HEK293 (cell line): ENCODE measurements at regions not wholly inside any gene's neighbourhood (a gene's known extent, or its start where the extent isn't known, plus 50 kb on each side); places are given as distances from the start of the nearest gene placed in this dataset.

ENCODE experiments used
- CTCF ChIA-PET: fragments of 350-600 bp; formaldehyde crosslinking; extraction: SDS; loops from one replicate; lab custom pipeline; 2021; ENCODE audit warnings: antibody characterized with exemption; lab: Yijun Ruan, JAX
- POLR2A ChIA-PET: fragments of 300-600 bp; formaldehyde crosslinking; extraction: SDS; loops from one replicate; lab custom pipeline; 2020; ENCODE audit warnings: antibody characterized with exemption, inconsistent platforms; lab: Yijun Ruan, JAX
- H3K27ac ChIP-seq: fragments of 200-500 bp; sonication (Bioruptor generic); 2 replicates; pipeline ENCODE4 v1.5.1; 2014; ENCODE audit warnings: low read depth, low read length, control low read depth, inconsistent platforms; ENCODE audit errors: extremely low read depth
- H3K36me3 ChIP-seq, 2 experiments: fragments of 200-500 bp in 1 of 2; sonication (Bioruptor generic) in 1 of 2; 1 replicate in 1 of 2; 2 replicates in 1 of 2; pipeline ENCODE4 v1.5.1; 2014 to 2017; ENCODE audit warnings: inconsistent platforms in 2 of 2, low read length in 2 of 2; ENCODE audit not compliant: control insufficient read depth in 2 of 2, insufficient read depth in 1 of 2
- H3K4me1 ChIP-seq: fragments of 200-500 bp; sonication (Bioruptor generic); 2 replicates; pipeline ENCODE4 v1.5.1; 2014; ENCODE audit warnings: mild to moderate bottlenecking, low read length, inconsistent platforms; ENCODE audit not compliant: control insufficient read depth, insufficient read depth
- H3K4me3 ChIP-seq: 2 replicates; pipeline ENCODE4 v1.5.1; 2011; ENCODE audit warnings: low read depth, mild to moderate bottlenecking, control low read depth, low read length, moderate library complexity
- H3K9me3 ChIP-seq: fragments of 200-500 bp; sonication (Bioruptor generic); 2 replicates; pipeline ENCODE4 v1.5.1; 2014; ENCODE audit warnings: low read depth, low read length, inconsistent platforms; ENCODE audit not compliant: control insufficient read depth, insufficient read depth
- KLF1 ChIP-seq: fragments of 450-650 bp; formaldehyde crosslinking; IDR thresholded peaks from 2 replicates; pipeline ENCODE4 v1.5.1; 2016; ENCODE audit warnings: missing biosample characterization, missing genetic modification characterization
- KLF10 ChIP-seq: fragments of 450-650 bp; IDR thresholded peaks from 2 replicates; pipeline ENCODE4 v1.5.1; 2018; ENCODE audit warnings: missing biosample characterization, mild to moderate bottlenecking, missing genetic modification characterization
- SP7 ChIP-seq: fragments of 450-650 bp; formaldehyde crosslinking; IDR thresholded peaks from 2 replicates; pipeline ENCODE4 v1.5.1; 2016; ENCODE audit warnings: missing biosample characterization, missing genetic modification characterization
- ZBTB48 ChIP-seq: fragments of 450-650 bp; formaldehyde crosslinking; IDR thresholded peaks from 2 replicates; pipeline ENCODE4 v1.5.1; 2016; ENCODE audit warnings: missing biosample characterization, missing genetic modification characterization
- ZNF10 ChIP-seq: fragments of 450-650 bp; formaldehyde crosslinking; IDR thresholded peaks from 2 replicates; pipeline ENCODE4 v1.5.1; 2017; ENCODE audit warnings: missing biosample characterization, missing genetic modification characterization
- ZNF223 ChIP-seq: fragments of 450-650 bp; formaldehyde crosslinking; IDR thresholded peaks from 2 replicates; pipeline ENCODE4 v1.5.1; 2016; ENCODE audit warnings: missing biosample characterization, missing genetic modification characterization
- ZNF341 ChIP-seq: fragments of 450-650 bp; formaldehyde crosslinking; IDR thresholded peaks from 2 replicates; pipeline ENCODE4; 2016; ENCODE audit warnings: low read depth, missing biosample characterization, missing genetic modification characterization
- ZNF433 ChIP-seq: fragments of 450-650 bp; formaldehyde crosslinking; IDR thresholded peaks from 2 replicates; pipeline ENCODE4 v1.5.1; 2016; ENCODE audit warnings: missing biosample characterization, missing genetic modification characterization, low read depth
- ZNF48 ChIP-seq: fragments of 450-650 bp; formaldehyde crosslinking; IDR thresholded peaks from 2 replicates; pipeline ENCODE4 v1.5.1; 2016; ENCODE audit warnings: missing biosample characterization, missing genetic modification characterization
- ZNF529 ChIP-seq: fragments of 450-650 bp; formaldehyde crosslinking; IDR thresholded peaks from 2 replicates; pipeline ENCODE4 v1.5.1; 2017; ENCODE audit warnings: missing genetic modification characterization, missing biosample characterization; ENCODE audit not compliant: insufficient replicate concordance
- ZNF530 ChIP-seq: fragments of 450-650 bp; formaldehyde crosslinking; IDR thresholded peaks from 2 replicates; pipeline ENCODE4 v1.5.1; 2016; ENCODE audit warnings: low read depth, missing biosample characterization, missing genetic modification characterization
- ZNF558 ChIP-seq: fragments of 450-650 bp; formaldehyde crosslinking; IDR thresholded peaks from 2 replicates; pipeline ENCODE4 v1.5.1; 2016; ENCODE audit warnings: missing biosample characterization, missing genetic modification characterization
- ZNF660 ChIP-seq: fragments of 450-650 bp; IDR thresholded peaks from 2 replicates; pipeline ENCODE4 v1.5.1; 2018; ENCODE audit warnings: missing biosample characterization, mild to moderate bottlenecking, missing genetic modification characterization
- ZNF76 ChIP-seq: fragments of 450-650 bp; formaldehyde crosslinking; IDR thresholded peaks from 2 replicates; pipeline ENCODE4; 2016; ENCODE audit warnings: low read depth, missing biosample characterization, missing genetic modification characterization, borderline replicate concordance
- ZNF776 ChIP-seq: fragments of 450-650 bp; formaldehyde crosslinking; IDR thresholded peaks from 2 replicates; pipeline ENCODE4 v1.5.0; 2017; ENCODE audit warnings: missing biosample characterization, missing genetic modification characterization, borderline replicate concordance
- TF ChIP-seq, protein P1 (sequence below): fragments of 450-650 bp; formaldehyde crosslinking; IDR thresholded peaks from 2 replicates; pipeline ENCODE4 v1.5.1; 2016; ENCODE audit warnings: missing biosample characterization, missing genetic modification characterization
- TF ChIP-seq, protein P2 (sequence below): fragments of 450-650 bp; formaldehyde crosslinking; IDR thresholded peaks from 2 replicates; pipeline ENCODE4 v1.5.1; 2016; ENCODE audit warnings: missing biosample characterization, missing genetic modification characterization
- TF ChIP-seq, protein P3 (sequence below): fragments of 450-650 bp; formaldehyde crosslinking; IDR thresholded peaks from 2 replicates; pipeline ENCODE4 v1.5.1; 2016; ENCODE audit warnings: missing biosample characterization, missing genetic modification characterization, borderline replicate concordance
- TF ChIP-seq, protein P4 (sequence below): fragments of 450-650 bp; formaldehyde crosslinking; conservative IDR thresholded peaks from 2 replicates; pipeline ENCODE4 v1.5.1; 2016; ENCODE audit warnings: low read depth, missing biosample characterization, missing genetic modification characterization
- TF ChIP-seq, protein P5 (sequence below): fragments of 450-650 bp; IDR thresholded peaks from 2 replicates; pipeline ENCODE4 v1.5.1; 2018; ENCODE audit warnings: missing biosample characterization, mild to moderate bottlenecking, missing genetic modification characterization
- TF ChIP-seq, protein P6 (sequence below): fragments of 450-650 bp; formaldehyde crosslinking; IDR thresholded peaks from 2 replicates; pipeline ENCODE4 v1.5.1; 2016; ENCODE audit warnings: missing biosample characterization, missing genetic modification characterization

DNA sequence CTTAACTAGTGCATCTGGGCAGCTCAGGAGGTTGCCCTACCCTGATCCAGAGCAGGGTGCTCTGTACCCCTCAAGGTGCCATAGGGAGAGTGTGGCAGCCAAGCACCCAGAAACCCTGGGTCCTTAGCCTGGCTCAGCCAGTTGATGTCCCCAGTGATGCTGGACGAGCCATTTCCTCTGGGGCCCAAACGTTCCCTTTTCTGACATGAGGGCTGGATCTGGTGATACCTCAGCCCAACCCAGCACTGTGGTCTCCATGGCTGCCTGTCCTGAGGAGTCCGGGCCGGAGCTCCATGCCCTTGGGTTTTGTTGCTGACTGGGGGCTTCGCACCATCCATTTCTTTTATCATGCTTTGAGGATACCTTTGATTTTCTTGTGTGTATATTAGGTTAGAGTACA is 87.9 kb upstream of the IKZF1 start:
- Histone ChIP-seq H3K9me3 (no peaks in the 10 kb centered on the region), H3K27ac (no peak overlapping the region), H3K4me1 (no peaks in the 10 kb centered on the region), H3K4me3 (no peak overlapping the region), H3K36me3 (no peaks in the 10 kb centered on the region)
- POLR2A ChIA-PET: no interaction called here
- CTCF ChIA-PET: interaction anchor here (1.2 kb wide), 1 partner anchor 10 kb away, joined by 3 read pairs; no protein-coding TSS in a partner anchor
- TF ChIP-seq, protein P1, sequence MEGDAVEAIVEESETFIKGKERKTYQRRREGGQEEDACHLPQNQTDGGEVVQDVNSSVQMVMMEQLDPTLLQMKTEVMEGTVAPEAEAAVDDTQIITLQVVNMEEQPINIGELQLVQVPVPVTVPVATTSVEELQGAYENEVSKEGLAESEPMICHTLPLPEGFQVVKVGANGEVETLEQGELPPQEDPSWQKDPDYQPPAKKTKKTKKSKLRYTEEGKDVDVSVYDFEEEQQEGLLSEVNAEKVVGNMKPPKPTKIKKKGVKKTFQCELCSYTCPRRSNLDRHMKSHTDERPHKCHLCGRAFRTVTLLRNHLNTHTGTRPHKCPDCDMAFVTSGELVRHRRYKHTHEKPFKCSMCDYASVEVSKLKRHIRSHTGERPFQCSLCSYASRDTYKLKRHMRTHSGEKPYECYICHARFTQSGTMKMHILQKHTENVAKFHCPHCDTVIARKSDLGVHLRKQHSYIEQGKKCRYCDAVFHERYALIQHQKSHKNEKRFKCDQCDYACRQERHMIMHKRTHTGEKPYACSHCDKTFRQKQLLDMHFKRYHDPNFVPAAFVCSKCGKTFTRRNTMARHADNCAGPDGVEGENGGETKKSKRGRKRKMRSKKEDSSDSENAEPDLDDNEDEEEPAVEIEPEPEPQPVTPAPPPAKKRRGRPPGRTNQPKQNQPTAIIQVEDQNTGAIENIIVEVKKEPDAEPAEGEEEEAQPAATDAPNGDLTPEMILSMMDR (tag by site-specific recombination): no peak
- TF ChIP-seq, protein P2, sequence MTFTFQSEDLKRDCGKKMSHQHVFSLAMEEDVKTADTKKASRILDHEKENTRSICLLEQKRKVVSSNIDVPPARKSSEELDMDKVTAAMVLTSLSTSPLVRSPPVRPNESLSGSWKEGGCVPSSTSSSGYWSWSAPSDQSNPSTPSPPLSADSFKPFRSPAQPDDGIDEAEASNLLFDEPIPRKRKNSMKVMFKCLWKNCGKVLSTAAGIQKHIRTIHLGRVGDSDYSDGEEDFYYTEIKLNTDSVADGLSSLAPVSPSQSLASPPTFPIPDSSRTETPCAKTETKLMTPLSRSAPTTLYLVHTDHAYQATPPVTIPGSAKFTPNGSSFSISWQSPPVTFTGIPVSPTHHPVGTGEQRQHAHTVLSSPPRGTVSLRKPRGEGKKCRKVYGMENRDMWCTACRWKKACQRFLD (tag by site-specific recombination): no peak
- TF ChIP-seq ZNF48 (tag by site-specific recombination) (no peak), ZNF530 (tag by site-specific recombination) (no peak), KLF1 (tag by site-specific recombination) (no peak), ZBTB48 (tag by site-specific recombination) (no peak), ZNF76 (tag by site-specific recombination) (no peak), ZNF433 (tag by site-specific recombination) (no peak), ZNF776 (no peak), ZNF223 (tag by site-specific recombination) (no peak), ZNF10 (no peak), ZNF660 (tag by site-specific recombination) (no peak), SP7 (tag by site-specific recombination) (no peak), ZNF341 (tag by site-specific recombination) (no peak)
- TF ChIP-seq, protein P3, sequence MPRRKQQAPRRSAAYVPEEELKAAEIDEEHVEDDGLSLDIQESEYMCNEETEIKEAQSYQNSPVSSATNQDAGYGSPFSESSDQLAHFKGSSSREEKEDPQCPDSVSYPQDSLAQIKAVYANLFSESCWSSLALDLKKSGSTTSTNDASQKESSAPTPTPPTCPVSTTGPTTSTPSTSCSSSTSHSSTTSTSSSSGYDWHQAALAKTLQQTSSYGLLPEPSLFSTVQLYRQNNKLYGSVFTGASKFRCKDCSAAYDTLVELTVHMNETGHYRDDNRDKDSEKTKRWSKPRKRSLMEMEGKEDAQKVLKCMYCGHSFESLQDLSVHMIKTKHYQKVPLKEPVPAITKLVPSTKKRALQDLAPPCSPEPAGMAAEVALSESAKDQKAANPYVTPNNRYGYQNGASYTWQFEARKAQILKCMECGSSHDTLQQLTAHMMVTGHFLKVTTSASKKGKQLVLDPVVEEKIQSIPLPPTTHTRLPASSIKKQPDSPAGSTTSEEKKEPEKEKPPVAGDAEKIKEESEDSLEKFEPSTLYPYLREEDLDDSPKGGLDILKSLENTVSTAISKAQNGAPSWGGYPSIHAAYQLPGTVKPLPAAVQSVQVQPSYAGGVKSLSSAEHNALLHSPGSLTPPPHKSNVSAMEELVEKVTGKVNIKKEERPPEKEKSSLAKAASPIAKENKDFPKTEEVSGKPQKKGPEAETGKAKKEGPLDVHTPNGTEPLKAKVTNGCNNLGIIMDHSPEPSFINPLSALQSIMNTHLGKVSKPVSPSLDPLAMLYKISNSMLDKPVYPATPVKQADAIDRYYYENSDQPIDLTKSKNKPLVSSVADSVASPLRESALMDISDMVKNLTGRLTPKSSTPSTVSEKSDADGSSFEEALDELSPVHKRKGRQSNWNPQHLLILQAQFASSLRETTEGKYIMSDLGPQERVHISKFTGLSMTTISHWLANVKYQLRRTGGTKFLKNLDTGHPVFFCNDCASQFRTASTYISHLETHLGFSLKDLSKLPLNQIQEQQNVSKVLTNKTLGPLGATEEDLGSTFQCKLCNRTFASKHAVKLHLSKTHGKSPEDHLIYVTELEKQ: no peak

DNA sequence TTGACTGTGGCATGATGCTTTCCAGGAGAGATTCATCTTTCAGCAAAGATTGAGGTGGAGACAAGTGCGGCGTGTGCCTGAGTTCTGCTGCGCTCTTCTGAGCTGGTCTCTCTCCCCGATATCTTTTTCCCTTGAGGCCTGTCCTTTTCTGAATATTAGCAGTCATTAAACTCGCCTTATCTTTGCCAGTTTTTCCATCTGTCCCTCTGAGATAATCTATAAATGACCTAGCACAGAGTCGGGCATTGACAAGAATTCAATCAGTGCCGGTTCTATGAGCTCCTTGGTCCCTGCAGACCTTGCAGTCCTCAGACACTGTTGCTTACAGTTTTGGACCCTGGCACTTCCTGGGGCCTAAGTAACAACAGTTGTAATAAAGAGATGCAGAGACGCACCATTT is 89.7 kb upstream of the IKZF1 start:
- Histone ChIP-seq H3K4me1 (no peaks in the 10 kb centered on the region), H3K27ac (no peak overlapping the region), H3K9me3 (no peaks in the 10 kb centered on the region), H3K36me3 (no peaks in the 10 kb centered on the region), H3K4me3 (no peak overlapping the region)
- CTCF ChIA-PET: interaction anchor here (0.6 to 1.9 kb wide), 4 partner anchors 9 to 157 kb away, joined by 3 to 13 read pairs (median 4); no protein-coding TSS in a partner anchor
- POLR2A ChIA-PET: no interaction called here
- no peak for TF ChIP-seq ZNF433 (tag by site-specific recombination)
- TF ChIP-seq, protein P4, sequence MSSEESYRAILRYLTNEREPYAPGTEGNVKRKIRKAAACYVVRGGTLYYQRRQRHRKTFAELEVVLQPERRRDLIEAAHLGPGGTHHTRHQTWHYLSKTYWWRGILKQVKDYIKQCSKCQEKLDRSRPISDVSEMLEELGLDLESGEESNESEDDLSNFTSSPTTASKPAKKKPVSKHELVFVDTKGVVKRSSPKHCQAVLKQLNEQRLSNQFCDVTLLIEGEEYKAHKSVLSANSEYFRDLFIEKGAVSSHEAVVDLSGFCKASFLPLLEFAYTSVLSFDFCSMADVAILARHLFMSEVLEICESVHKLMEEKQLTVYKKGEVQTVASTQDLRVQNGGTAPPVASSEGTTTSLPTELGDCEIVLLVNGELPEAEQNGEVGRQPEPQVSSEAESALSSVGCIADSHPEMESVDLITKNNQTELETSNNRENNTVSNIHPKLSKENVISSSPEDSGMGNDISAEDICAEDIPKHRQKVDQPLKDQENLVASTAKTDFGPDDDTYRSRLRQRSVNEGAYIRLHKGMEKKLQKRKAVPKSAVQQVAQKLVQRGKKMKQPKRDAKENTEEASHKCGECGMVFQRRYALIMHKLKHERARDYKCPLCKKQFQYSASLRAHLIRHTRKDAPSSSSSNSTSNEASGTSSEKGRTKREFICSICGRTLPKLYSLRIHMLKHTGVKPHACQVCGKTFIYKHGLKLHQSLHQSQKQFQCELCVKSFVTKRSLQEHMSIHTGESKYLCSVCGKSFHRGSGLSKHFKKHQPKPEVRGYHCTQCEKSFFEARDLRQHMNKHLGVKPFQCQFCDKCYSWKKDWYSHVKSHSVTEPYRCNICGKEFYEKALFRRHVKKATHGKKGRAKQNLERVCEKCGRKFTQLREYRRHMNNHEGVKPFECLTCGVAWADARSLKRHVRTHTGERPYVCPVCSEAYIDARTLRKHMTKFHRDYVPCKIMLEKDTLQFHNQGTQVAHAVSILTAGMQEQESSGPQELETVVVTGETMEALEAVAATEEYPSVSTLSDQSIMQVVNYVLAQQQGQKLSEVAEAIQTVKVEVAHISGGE (tag by site-specific recombination): no peak
- TF ChIP-seq ZNF558 (tag by site-specific recombination): no peak
- TF ChIP-seq, protein P5, sequence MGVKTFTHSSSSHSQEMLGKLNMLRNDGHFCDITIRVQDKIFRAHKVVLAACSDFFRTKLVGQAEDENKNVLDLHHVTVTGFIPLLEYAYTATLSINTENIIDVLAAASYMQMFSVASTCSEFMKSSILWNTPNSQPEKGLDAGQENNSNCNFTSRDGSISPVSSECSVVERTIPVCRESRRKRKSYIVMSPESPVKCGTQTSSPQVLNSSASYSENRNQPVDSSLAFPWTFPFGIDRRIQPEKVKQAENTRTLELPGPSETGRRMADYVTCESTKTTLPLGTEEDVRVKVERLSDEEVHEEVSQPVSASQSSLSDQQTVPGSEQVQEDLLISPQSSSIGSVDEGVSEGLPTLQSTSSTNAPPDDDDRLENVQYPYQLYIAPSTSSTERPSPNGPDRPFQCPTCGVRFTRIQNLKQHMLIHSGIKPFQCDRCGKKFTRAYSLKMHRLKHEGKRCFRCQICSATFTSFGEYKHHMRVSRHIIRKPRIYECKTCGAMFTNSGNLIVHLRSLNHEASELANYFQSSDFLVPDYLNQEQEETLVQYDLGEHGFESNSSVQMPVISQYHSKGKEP (tag by site-specific recombination): no peak
- no peak for TF ChIP-seq ZBTB48 (tag by site-specific recombination)
- TF ChIP-seq, protein P6, sequence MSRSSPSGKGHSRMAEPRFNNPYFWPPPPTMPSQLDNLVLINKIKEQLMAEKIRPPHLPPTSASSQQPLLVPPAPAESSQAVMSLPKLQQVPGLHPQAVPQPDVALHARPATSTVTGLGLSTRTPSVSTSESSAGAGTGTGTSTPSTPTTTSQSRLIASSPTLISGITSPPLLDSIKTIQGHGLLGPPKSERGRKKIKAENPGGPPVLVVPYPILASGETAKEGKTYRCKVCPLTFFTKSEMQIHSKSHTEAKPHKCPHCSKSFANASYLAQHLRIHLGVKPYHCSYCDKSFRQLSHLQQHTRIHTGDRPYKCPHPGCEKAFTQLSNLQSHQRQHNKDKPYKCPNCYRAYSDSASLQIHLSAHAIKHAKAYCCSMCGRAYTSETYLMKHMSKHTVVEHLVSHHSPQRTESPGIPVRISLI (tag by site-specific recombination): no peak
- no peak for TF ChIP-seq ZNF529 (tag by site-specific recombination)
- TF ChIP-seq KLF10: no peak
